B cell (primary cell): ENCODE measurements at regions not wholly inside any gene's neighbourhood (a gene's known extent, or its start where the extent isn't known, plus 50 kb on each side); places are given as distances from the start of the nearest gene placed in this dataset.

Source experiments
- CTCF ChIP-seq: fragments of 200-600 bp; IDR thresholded peaks from one replicate; pipeline ENCODE4 v1.8.0; 2022; ENCODE audit warnings: antibody characterized with exemption, mild to moderate bottlenecking
- EZH2 ChIP-seq: IDR thresholded peaks from 2 replicates; pipeline ENCODE4 v1.6.1; 2012; ENCODE audit warnings: borderline replicate concordance, low read depth, mild to moderate bottlenecking, moderate library complexity, low read length; ENCODE audit not compliant: insufficient read depth, poor library complexity, severe bottlenecking

- TF ChIP-seq CTCF (no peak), EZH2 (no peak)
Observed at GRCh38 chr7:45328403-45328981, 170.9 kb downstream of the RAMP3 start.
